ENCODE measurements at regions not wholly inside any gene's neighbourhood (a gene's known extent, or its start where the extent isn't known, plus 50 kb on each side); places are given as distances from the start of the nearest gene placed in this dataset.

- DNase-seq, result no peak
- no peaks in the 10 kb centered on the region for H3K4me1 ChIP-seq (ENCODE audit: control extremely low read depth in 1 of 4, control insufficient read depth in 4 of 4, insufficient read depth in 4 of 4, low read length in 3 of 4)
- CTCF ChIA-PET, result no interaction called here
- H3K36me3 ChIP-seq (ENCODE audit: control insufficient read depth in 4 of 4, insufficient read depth in 4 of 4, low read length in 3 of 4), result no peaks in the 10 kb centered on the region
- WGBS (ENCODE audit: insufficient coverage), result 89% methylated on average over 7 of the region's 8 CpGs
- no peak overlapping the region for H3K27ac ChIP-seq (ENCODE audit: insufficient read depth in 1 of 2, low read depth in 1 of 2, low read length in 2 of 2, poor library complexity in 1 of 2, severe bottlenecking in 2 of 2)
- H3K27me3 ChIP-seq (replicated peaks in 2 of 5; ENCODE audit: control insufficient read depth in 4 of 5, insufficient read depth in 5 of 5, low read length in 4 of 5), result peaks cover 0 to 27% (median 3%) of the 10 kb centered on the region in 5 experiments
- H3K9me3 ChIP-seq (ENCODE audit: control extremely low read depth in 1 of 5, control insufficient read depth in 4 of 5, insufficient read depth in 2 of 5, low read depth in 1 of 5, low read length in 4 of 5), result no peaks in the 10 kb centered on the region
- POLR2A ChIA-PET, result no interaction called here
- H3K4me3 ChIP-seq (ENCODE audit: control insufficient read depth in 1 of 7, extremely low read depth in 1 of 7, insufficient read depth in 4 of 7, low read depth in 2 of 7, low read length in 6 of 7), result no peak overlapping the region
Measured at GRCh38 chr16:73572135-73572828, 524.4 kb upstream of the ZFHX3 start.

GRCh38 chr16:73569266-73569980, 521.5 kb upstream of the ZFHX3 start:
- CTCF ChIA-PET, result no interaction called here
- Histone ChIP-seq H3K9me3 (ENCODE audit: control extremely low read depth in 1 of 5, control insufficient read depth in 4 of 5, insufficient read depth in 2 of 5, low read depth in 1 of 5, low read length in 4 of 5) (no peaks in the 10 kb centered on the region), H3K27me3 (replicated peaks in 2 of 5; ENCODE audit: control insufficient read depth in 4 of 5, insufficient read depth in 5 of 5, low read length in 4 of 5) (peaks cover 0 to 30% (median 3%) of the 10 kb centered on the region in 5 experiments), H3K27ac (ENCODE audit: insufficient read depth in 1 of 2, low read depth in 1 of 2, low read length in 2 of 2, poor library complexity in 1 of 2, severe bottlenecking in 2 of 2) (no peak overlapping the region), H3K36me3 (ENCODE audit: control insufficient read depth in 4 of 4, insufficient read depth in 4 of 4, low read length in 3 of 4) (no peaks in the 10 kb centered on the region), H3K4me3 (ENCODE audit: control insufficient read depth in 1 of 7, extremely low read depth in 1 of 7, insufficient read depth in 4 of 7, low read depth in 2 of 7, low read length in 6 of 7) (no peak overlapping the region), H3K4me1 (ENCODE audit: control extremely low read depth in 1 of 4, control insufficient read depth in 4 of 4, insufficient read depth in 4 of 4, low read length in 3 of 4) (no peaks in the 10 kb centered on the region)
- 91% methylated on average over 6 of the region's 9 CpGs for WGBS (ENCODE audit: insufficient coverage)
- no peak for DNase-seq
- POLR2A ChIA-PET, result no interaction called here

GRCh38 chr16:73568769-73569168, 520.8 kb upstream of the ZFHX3 start:
- no peak for DNase-seq
- Histone ChIP-seq H3K9me3 (ENCODE audit: control extremely low read depth in 1 of 5, control insufficient read depth in 4 of 5, insufficient read depth in 2 of 5, low read depth in 1 of 5, low read length in 4 of 5) (no peaks in the 10 kb centered on the region), H3K36me3 (ENCODE audit: control insufficient read depth in 4 of 4, insufficient read depth in 4 of 4, low read length in 3 of 4) (no peaks in the 10 kb centered on the region), H3K4me3 (ENCODE audit: control insufficient read depth in 1 of 7, extremely low read depth in 1 of 7, insufficient read depth in 4 of 7, low read depth in 2 of 7, low read length in 6 of 7) (no peak overlapping the region), H3K27me3 (replicated peaks in 2 of 5; ENCODE audit: control insufficient read depth in 4 of 5, insufficient read depth in 5 of 5, low read length in 4 of 5) (peaks cover 0 to 30% (median 3%) of the 10 kb centered on the region in 5 experiments), H3K27ac (ENCODE audit: insufficient read depth in 1 of 2, low read depth in 1 of 2, low read length in 2 of 2, poor library complexity in 1 of 2, severe bottlenecking in 2 of 2) (no peak overlapping the region), H3K4me1 (ENCODE audit: control extremely low read depth in 1 of 4, control insufficient read depth in 4 of 4, insufficient read depth in 4 of 4, low read length in 3 of 4) (no peaks in the 10 kb centered on the region)
- ChIA-PET CTCF (no interaction called here), POLR2A (no interaction called here)
- 100% methylated on average over 9 of the region's 10 CpGs for WGBS (ENCODE audit: insufficient coverage)

GRCh38 chr16:73565925-73566324, 518.0 kb upstream of the ZFHX3 start:
- H3K27me3 ChIP-seq (replicated peaks in 2 of 5; ENCODE audit: control insufficient read depth in 4 of 5, insufficient read depth in 5 of 5, low read length in 4 of 5), result peaks cover 0 to 26% (median 3%) of the 10 kb centered on the region in 5 experiments
- no peaks in the 10 kb centered on the region for H3K9me3 ChIP-seq (ENCODE audit: control extremely low read depth in 1 of 5, control insufficient read depth in 4 of 5, insufficient read depth in 2 of 5, low read depth in 1 of 5, low read length in 4 of 5)
- 91% methylated on average over 1 of the region's 3 CpGs for WGBS (ENCODE audit: insufficient coverage)
- H3K4me1 ChIP-seq (ENCODE audit: control extremely low read depth in 1 of 4, control insufficient read depth in 4 of 4, insufficient read depth in 4 of 4, low read length in 3 of 4), result no peaks in the 10 kb centered on the region
- ChIA-PET CTCF (no interaction called here), POLR2A (no interaction called here)
- no peak for DNase-seq
- H3K36me3 ChIP-seq (ENCODE audit: control insufficient read depth in 4 of 4, insufficient read depth in 4 of 4, low read length in 3 of 4), result no peaks in the 10 kb centered on the region
- no peak overlapping the region for H3K4me3 ChIP-seq (ENCODE audit: control insufficient read depth in 1 of 7, extremely low read depth in 1 of 7, insufficient read depth in 4 of 7, low read depth in 2 of 7, low read length in 6 of 7)
- H3K27ac ChIP-seq (ENCODE audit: insufficient read depth in 1 of 2, low read depth in 1 of 2, low read length in 2 of 2, poor library complexity in 1 of 2, severe bottlenecking in 2 of 2), result no peak overlapping the region

GRCh38 chr16:73565263-73565662, 517.3 kb upstream of the ZFHX3 start:
- Histone ChIP-seq H3K4me3 (ENCODE audit: control insufficient read depth in 1 of 7, extremely low read depth in 1 of 7, insufficient read depth in 4 of 7, low read depth in 2 of 7, low read length in 6 of 7) (no peak overlapping the region), H3K27me3 (replicated peaks in 2 of 5; ENCODE audit: control insufficient read depth in 4 of 5, insufficient read depth in 5 of 5, low read length in 4 of 5) (peaks cover 0 to 25% (median 3%) of the 10 kb centered on the region in 5 experiments), H3K36me3 (ENCODE audit: control insufficient read depth in 4 of 4, insufficient read depth in 4 of 4, low read length in 3 of 4) (no peaks in the 10 kb centered on the region), H3K27ac (ENCODE audit: insufficient read depth in 1 of 2, low read depth in 1 of 2, low read length in 2 of 2, poor library complexity in 1 of 2, severe bottlenecking in 2 of 2) (no peak overlapping the region), H3K4me1 (ENCODE audit: control extremely low read depth in 1 of 4, control insufficient read depth in 4 of 4, insufficient read depth in 4 of 4, low read length in 3 of 4) (no peaks in the 10 kb centered on the region), H3K9me3 (ENCODE audit: control extremely low read depth in 1 of 5, control insufficient read depth in 4 of 5, insufficient read depth in 2 of 5, low read depth in 1 of 5, low read length in 4 of 5) (no peaks in the 10 kb centered on the region)
- POLR2A ChIA-PET, result interaction anchor here (0.5 kb wide), 1 partner anchor 93 kb away, joined by 4 read pairs; no protein-coding TSS in a partner anchor
- CTCF ChIA-PET, result no interaction called here
- DNase-seq, result no peak
- WGBS (ENCODE audit: insufficient coverage), result 84% methylated on average over 5 of the region's 7 CpGs

GRCh38 chr16:73563709-73564108, 515.8 kb upstream of the ZFHX3 start:
- no peaks in the 10 kb centered on the region for H3K4me1 ChIP-seq (ENCODE audit: control extremely low read depth in 1 of 4, control insufficient read depth in 4 of 4, insufficient read depth in 4 of 4, low read length in 3 of 4)
- H3K27ac ChIP-seq (ENCODE audit: insufficient read depth in 1 of 2, low read depth in 1 of 2, low read length in 2 of 2, poor library complexity in 1 of 2, severe bottlenecking in 2 of 2), result no peak overlapping the region
- DNase-seq, result no peak
- CTCF ChIA-PET, result no interaction called here
- WGBS (ENCODE audit: insufficient coverage), result 94% methylated on average over 2 of the region's 3 CpGs
- H3K36me3 ChIP-seq (ENCODE audit: control insufficient read depth in 4 of 4, insufficient read depth in 4 of 4, low read length in 3 of 4), result no peaks in the 10 kb centered on the region
- no peak overlapping the region for H3K4me3 ChIP-seq (ENCODE audit: control insufficient read depth in 1 of 7, extremely low read depth in 1 of 7, insufficient read depth in 4 of 7, low read depth in 2 of 7, low read length in 6 of 7)
- peaks cover 0 to 13% (median 3%) of the 10 kb centered on the region in 5 experiments for H3K27me3 ChIP-seq (replicated peaks in 2 of 5; ENCODE audit: control insufficient read depth in 4 of 5, insufficient read depth in 5 of 5, low read length in 4 of 5)
- POLR2A ChIA-PET, result no interaction called here
- no peaks in the 10 kb centered on the region for H3K9me3 ChIP-seq (ENCODE audit: control extremely low read depth in 1 of 5, control insufficient read depth in 4 of 5, insufficient read depth in 2 of 5, low read depth in 1 of 5, low read length in 4 of 5)

- CTCF ChIA-PET, result no interaction called here
- no peaks in the 10 kb centered on the region for H3K27me3 ChIP-seq (replicated peaks in 2 of 5; ENCODE audit: control insufficient read depth in 4 of 5, insufficient read depth in 5 of 5, low read length in 4 of 5)
- H3K36me3 ChIP-seq (ENCODE audit: control insufficient read depth in 4 of 4, insufficient read depth in 4 of 4, low read length in 3 of 4), result no peaks in the 10 kb centered on the region
- H3K4me1 ChIP-seq (ENCODE audit: control extremely low read depth in 1 of 4, control insufficient read depth in 4 of 4, insufficient read depth in 4 of 4, low read length in 3 of 4), result no peaks in the 10 kb centered on the region
- no peak overlapping the region for H3K27ac ChIP-seq (ENCODE audit: insufficient read depth in 1 of 2, low read depth in 1 of 2, low read length in 2 of 2, poor library complexity in 1 of 2, severe bottlenecking in 2 of 2)
- no peaks in the 10 kb centered on the region for H3K9me3 ChIP-seq (ENCODE audit: control extremely low read depth in 1 of 5, control insufficient read depth in 4 of 5, insufficient read depth in 2 of 5, low read depth in 1 of 5, low read length in 4 of 5)
- DNase-seq, result no peak
- POLR2A ChIA-PET, result no interaction called here
- no peak overlapping the region for H3K4me3 ChIP-seq (ENCODE audit: control insufficient read depth in 1 of 7, extremely low read depth in 1 of 7, insufficient read depth in 4 of 7, low read depth in 2 of 7, low read length in 6 of 7)
- 75% methylated on average over 7 of the region's 7 CpGs for WGBS (ENCODE audit: insufficient coverage)
Measured at GRCh38 chr16:73560497-73560896, 512.6 kb upstream of the ZFHX3 start.

Data from common myeloid progenitor, CD34-positive (primary cell).